MCF 10A (cell line): ENCODE measurements at regions not wholly inside any gene's neighbourhood (a gene's known extent, or its start where the extent isn't known, plus 50 kb on each side); places are given as distances from the start of the nearest gene placed in this dataset.

ENCODE experiments used
- BruUV-seq: library from RNA; stranded (reverse); fragments of 400-500 nt; replicated peaks from 2 replicates; lab custom pipeline; 2021; lab: Mats Ljungman, UMichigan
- CTCF ChIA-PET: fragments of 300-600 bp; sonication (Branson Sonifier 250); formaldehyde crosslinking; extraction: SDS; loops from one replicate; lab custom pipeline; 2021; ENCODE audit warnings: antibody characterized with exemption, inconsistent platforms; lab: Yijun Ruan, JAX
- POLR2A ChIA-PET: fragments of 300-600, 350-650 bp; sonication (Branson Sonifier 250); formaldehyde crosslinking; extraction: SDS; loops from one replicate; lab custom pipeline; 2020; ENCODE audit warnings: antibody characterized with exemption, inconsistent platforms; lab: Yijun Ruan, JAX
- DNase-seq: peaks from one replicate; pipeline ENCODE4 v3.0.0-alpha.2; 2018; ENCODE audit not compliant: unreplicated experiment
- H3K27ac Mint-ChIP-seq: one replicate; pipeline ENCODE4 v1.8.0; 2022; ENCODE audit warnings: mild to moderate bottlenecking, low read depth, mixed read lengths; ENCODE audit not compliant: unreplicated experiment
- H3K27me3 Mint-ChIP-seq: one replicate; pipeline ENCODE4 v1.8.0; 2022; ENCODE audit warnings: mixed read lengths; ENCODE audit not compliant: insufficient read depth, unreplicated experiment
- H3K36me3 Mint-ChIP-seq: one replicate; pipeline ENCODE4 v1.8.0; 2022; ENCODE audit warnings: mild to moderate bottlenecking, moderate library complexity, mixed read lengths; ENCODE audit not compliant: insufficient read depth, unreplicated experiment
- H3K4me1 Mint-ChIP-seq: one replicate; pipeline ENCODE4 v1.8.0; 2022; ENCODE audit warnings: mixed read lengths; ENCODE audit not compliant: insufficient read depth, unreplicated experiment
- H3K4me3 Mint-ChIP-seq: one replicate; pipeline ENCODE4 v1.8.0; 2022; ENCODE audit warnings: mild to moderate bottlenecking, moderate library complexity, mixed read lengths; ENCODE audit not compliant: unreplicated experiment
- H3K9me3 Mint-ChIP-seq: one replicate; pipeline ENCODE4 v1.8.0; 2022; ENCODE audit warnings: mixed read lengths; ENCODE audit not compliant: unreplicated experiment
- CTCF ChIP-seq: fragments of 200-600 bp; IDR thresholded peaks from one replicate; pipeline ENCODE4 v1.8.0; 2022; ENCODE audit warnings: antibody characterized with exemption, mild to moderate bottlenecking; ENCODE audit not compliant: unreplicated experiment
- intact Hi-C: fragments of 100-400 bp; cut with micrococcal nuclease; formaldehyde crosslinking; loops from 2 replicates; pipeline ENCODE4 v1.14.1; 2022

DNA sequence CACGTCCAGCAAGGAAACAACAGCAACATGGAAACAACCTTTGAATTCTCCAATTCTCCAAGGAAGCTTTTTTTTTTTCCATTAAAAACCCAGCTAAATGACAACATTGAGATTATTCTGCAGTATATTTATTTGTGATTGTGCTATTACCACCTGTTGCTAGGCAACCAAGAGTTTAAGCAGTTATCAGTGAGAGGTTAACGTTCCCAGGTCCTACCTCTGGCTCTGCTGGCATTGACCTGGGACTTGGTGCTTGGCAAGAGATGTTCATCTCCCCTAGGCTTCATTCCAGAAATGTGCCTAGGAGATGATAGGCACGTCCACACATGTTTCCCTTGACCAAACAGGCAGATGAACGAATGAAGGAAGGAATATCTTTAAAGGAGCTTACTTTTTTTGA lies 157.0 kb downstream of the TDRD15 start:
- no peaks in the 10 kb centered on the region for H3K36me3 Mint-ChIP-seq
- H3K4me1 Mint-ChIP-seq: no peaks in the 10 kb centered on the region
- peaks cover 16% of the 10 kb centered on the region for H3K27me3 Mint-ChIP-seq
- H3K27ac Mint-ChIP-seq: no peak overlapping the region
- CTCF ChIA-PET: interaction anchor here (0.6 kb wide), 1 partner anchor 267 kb away, joined by 3 read pairs; no protein-coding TSS in a partner anchor
- DNase-seq: no peak
- POLR2A ChIA-PET: interaction anchor here (0.9 kb wide), 1 partner anchor 227 kb away, joined by 3 read pairs; no protein-coding TSS in a partner anchor
- no TSS peak for BruUV-seq
- no peaks in the 10 kb centered on the region for H3K9me3 Mint-ChIP-seq
- intact Hi-C loops: no loop called here
- TF ChIP-seq CTCF: no peak
- no peak overlapping the region for H3K4me3 Mint-ChIP-seq

DNA sequence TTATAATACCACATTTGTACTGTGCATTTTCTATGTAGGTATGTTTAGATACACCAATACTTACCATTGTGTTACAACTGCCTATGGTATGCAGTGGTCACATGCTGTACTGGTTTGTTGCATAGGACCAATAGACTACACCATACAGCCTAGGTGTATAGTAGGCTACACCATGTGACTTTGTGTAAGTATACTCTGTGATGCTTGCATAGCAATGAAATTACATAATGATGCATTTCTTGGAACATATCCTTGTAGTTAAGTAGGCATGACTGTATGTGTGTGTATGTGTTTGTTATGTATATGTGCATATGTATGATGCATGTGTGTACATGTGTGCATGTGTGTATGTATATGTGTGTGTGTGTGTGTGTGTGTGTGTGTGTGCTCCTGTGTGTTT lies 157.6 kb downstream of the TDRD15 start:
- intact Hi-C loops: no loop called here
- DNase-seq: no peak
- no peak overlapping the region for H3K27ac Mint-ChIP-seq

GRCh38 chr2:21281791-21282514 lies 158.2 kb downstream of the TDRD15 start:
- Mint-ChIP-seq H3K36me3 (no peaks in the 10 kb centered on the region), H3K4me1 (no peaks in the 10 kb centered on the region), H3K9me3 (no peaks in the 10 kb centered on the region), H3K27me3 (peaks cover 16% of the 10 kb centered on the region), H3K27ac (no peak overlapping the region), H3K4me3 (no peak overlapping the region)
- no peak for DNase-seq
- intact Hi-C loops: no loop called here
- ChIA-PET POLR2A (no interaction called here), CTCF (interaction anchor here (0.6 kb wide), 2 partner anchors 337 to 1162 kb away, joined by 5 to 8 read pairs; no protein-coding TSS in a partner anchor)
- no peak for TF ChIP-seq CTCF
- no TSS peak for BruUV-seq

More for the DNA sequence above, 157.6 kb downstream of the TDRD15 start:
- no peaks in the 10 kb centered on the region for H3K4me1 Mint-ChIP-seq
- H3K9me3 Mint-ChIP-seq: no peaks in the 10 kb centered on the region
- H3K27me3 Mint-ChIP-seq: peaks cover 16% of the 10 kb centered on the region
- ChIA-PET POLR2A (interaction anchor here (0.9 kb wide), 1 partner anchor 227 kb away, joined by 3 read pairs; no protein-coding TSS in a partner anchor), CTCF (interaction anchor here (0.6 kb wide), 2 partner anchors 338 to 1162 kb away, joined by 5 to 8 read pairs; no protein-coding TSS in a partner anchor)
- no peaks in the 10 kb centered on the region for H3K36me3 Mint-ChIP-seq
- TF ChIP-seq CTCF: no peak
- no peak overlapping the region for H3K4me3 Mint-ChIP-seq
- BruUV-seq: no TSS peak

DNA sequence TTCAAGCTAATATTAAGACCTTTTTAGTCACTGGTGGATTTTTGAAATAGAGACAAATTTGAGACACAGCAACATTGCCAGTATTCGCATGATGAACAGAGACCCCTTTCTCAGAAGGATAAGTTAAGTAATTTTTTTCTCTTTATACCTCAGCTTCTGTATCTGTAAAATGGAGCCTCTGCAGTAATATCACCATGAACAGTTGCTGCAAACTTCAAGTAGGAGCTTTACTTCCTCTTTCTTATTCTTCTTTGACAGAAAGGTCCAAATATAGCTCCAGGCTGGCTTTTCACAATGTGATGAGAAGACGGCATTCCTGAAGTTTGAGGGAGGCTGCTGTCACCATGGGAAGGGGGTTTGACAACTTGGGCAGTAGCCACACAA lies 158.7 kb downstream of the TDRD15 start:
- no TSS peak for BruUV-seq
- H3K4me1 Mint-ChIP-seq: no peaks in the 10 kb centered on the region
- no peaks in the 10 kb centered on the region for H3K9me3 Mint-ChIP-seq
- H3K4me3 Mint-ChIP-seq: no peak overlapping the region
- DNase-seq: no peak
- intact Hi-C loops: no loop called here
- peaks cover 13% of the 10 kb centered on the region for H3K27me3 Mint-ChIP-seq
- H3K27ac Mint-ChIP-seq: no peak overlapping the region
- POLR2A ChIA-PET: no interaction called here
- H3K36me3 Mint-ChIP-seq: no peaks in the 10 kb centered on the region
- TF ChIP-seq CTCF: no peak
- CTCF ChIA-PET: no interaction called here
